ENCODE measurements at regions not wholly inside any gene's neighbourhood (a gene's known extent, or its start where the extent isn't known, plus 50 kb on each side); places are given as distances from the start of the nearest gene placed in this dataset.

GRCh38 chr7:13226385-13226784, 539.0 kb downstream of the ARL4A start:
- TF ChIP-seq POLR2AphosphoS5 (IDR thresholded peaks at IDR 0.05; ENCODE audit: low read depth, low read length) (no peak), POLR2A (IDR thresholded peaks at IDR 0.05; ENCODE audit: low read depth, low read length) (no peak)

All from GM12892 (cell line).